Activated CD8-positive, alpha-beta memory T cell treated with anti-CD3 and anti-CD28 coated beads for 48 hours (primary cell): ENCODE measurements at regions not wholly inside any gene's neighbourhood (a gene's known extent, or its start where the extent isn't known, plus 50 kb on each side); places are given as distances from the start of the nearest gene placed in this dataset.

ENCODE experiments used
- DNase-seq, 3 experiments: peaks; one replicate each; pipeline ENCODE4 v3.0.0-alpha.2; 2020; ENCODE audit warnings: low read depth in 2 of 3, low spot score in 2 of 3

DNA sequence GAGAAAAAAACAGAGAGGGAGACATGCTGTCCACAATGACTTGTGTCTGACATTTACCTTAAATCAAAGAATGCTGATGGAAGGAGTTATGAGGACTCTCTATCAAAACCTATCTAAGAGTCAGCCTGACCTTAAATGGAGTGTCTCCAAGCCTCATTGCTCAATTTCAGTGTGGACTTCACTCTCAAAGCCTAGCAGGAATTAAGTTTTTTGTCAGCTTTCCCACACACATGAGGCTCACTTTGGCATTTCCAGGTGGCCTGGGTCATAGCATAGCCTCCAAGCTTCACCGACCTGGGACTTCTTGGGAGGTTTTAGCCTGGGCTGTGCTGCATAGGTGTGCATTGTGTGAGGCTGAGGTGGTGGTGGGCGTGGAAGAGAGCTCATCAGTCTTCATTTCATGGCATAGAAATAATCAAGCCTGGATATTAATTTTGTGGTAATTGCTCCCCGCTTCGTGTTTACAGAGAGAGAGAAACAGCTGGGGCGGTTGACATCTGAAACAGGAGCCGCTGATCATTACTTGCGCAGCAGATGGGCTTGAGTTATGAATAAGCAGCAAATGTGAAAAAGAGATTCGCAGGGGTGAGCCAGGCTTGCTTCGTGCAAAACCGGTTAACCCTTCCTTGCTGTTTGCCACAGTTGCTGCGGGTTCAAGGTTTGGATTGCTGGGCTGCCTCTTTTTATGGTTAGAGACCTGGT, 647.8 kb downstream of the INHBA start:
- no peak for DNase-seq

DNA sequence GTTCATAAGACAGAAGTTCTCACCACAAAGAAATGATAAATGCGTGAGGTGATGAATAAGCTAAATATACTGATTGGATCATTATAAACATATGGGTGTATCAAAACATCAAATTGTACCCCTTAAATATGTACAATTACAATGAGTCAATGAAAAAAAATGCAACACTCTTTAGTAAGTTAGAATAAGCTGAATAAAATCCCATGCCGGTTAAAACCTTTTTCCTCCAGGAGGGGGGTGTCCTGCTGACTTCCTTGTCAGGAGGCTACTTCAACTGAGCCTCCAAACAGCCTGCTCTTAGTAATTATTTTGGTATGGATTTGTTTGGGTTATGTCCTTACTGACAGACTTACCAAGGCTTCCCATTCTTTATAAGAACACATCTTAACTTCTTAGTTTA, 649.1 kb downstream of the INHBA start:
- no peak for DNase-seq

DNA sequence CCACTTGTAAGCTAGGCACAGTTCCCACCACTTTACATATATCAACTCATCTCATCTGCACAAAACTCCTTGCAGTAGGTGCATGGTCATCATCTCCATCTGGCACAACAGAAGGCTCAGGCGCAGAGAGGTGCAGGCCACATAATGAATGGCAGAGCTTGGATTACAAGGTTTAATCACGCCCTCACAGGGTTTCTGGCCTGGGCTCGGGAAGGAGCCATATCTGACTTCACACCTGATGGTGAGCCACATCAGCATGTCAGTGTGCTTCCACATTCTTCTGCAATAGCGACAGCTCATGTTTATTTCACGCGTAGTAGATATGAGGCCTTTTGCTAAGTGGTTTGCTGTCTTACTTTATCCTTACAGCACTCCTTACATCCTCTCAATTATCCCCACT, 650.2 kb downstream of the INHBA start:
- DNase-seq: no peak

DNA sequence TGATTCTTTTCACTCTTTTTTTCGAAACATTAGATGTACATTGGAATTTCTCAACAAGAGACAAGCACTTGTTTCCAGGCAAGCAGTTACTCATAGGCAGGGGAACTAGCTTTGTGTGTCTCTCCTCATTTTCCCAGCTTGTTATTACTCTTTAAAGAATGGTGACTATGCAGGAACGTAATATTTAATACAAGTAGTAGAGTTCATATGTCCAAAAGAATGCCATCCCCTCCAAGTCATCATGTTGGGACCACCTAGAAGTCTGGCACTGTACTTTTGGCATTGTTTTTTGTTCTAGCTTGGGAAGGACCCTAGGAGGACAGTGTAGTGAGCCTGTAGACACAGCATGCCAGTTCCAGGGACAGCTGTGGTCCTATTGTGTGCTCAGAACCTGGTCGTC, 650.7 kb downstream of the INHBA start:
- DNase-seq: no peak

DNA sequence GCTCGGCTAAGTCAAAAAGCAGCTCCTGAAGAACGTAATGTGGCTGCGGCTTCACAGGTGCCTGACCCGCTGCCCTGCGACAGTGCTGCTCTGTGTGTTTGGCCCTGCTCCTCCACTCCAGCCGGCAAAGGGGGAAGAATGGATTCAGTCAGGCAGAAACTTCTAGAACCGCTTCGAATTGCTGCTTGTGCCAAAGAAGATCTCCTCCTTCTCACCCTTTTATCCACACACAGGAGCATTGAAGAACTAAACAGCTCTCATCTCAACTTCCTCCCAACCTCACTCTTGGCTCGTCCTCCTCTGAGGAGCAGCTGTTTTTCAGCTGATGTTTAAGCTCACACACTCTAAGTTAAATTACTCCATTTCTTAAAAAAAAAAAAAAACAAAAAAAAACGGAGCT, 651.4 kb downstream of the INHBA start:
- no peak for DNase-seq

DNA sequence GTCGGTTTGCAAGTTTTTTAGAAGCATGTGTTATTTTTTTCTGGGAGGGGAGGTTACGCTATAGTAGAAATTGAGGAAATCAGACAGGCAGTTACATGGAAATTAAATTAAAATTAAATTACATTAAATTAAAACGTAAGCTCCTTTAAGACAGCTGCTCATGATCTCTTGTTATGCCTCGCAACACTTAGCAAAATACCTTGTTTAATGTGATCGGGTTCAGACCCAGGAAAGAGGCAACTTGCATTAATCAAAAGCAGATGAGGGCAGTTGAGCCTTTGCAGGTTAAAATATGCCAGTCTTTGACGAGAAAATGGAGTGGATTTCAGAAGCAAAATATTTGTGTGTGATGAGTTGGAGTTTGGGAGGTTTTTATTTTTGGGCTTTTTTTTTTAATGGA, 651.8 kb downstream of the INHBA start:
- DNase-seq: no peak

DNA sequence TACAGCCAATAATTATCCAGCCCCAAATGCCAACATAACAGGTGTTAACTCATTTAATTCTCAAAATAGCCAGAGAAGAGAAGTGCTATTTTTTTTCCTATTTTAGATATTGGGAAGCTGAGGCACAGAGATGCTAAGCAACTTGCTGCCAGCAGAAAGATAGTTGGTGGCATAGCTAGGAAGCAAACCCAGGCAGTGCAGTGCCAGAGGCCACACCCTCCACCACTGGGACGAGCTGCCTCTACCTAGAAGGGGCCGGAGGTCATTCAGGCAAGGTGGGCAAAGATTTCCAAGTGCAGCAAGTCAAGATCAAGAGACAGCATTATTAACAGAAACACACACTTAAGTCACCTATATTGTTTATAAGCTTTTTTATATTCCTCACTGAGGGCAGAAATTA, 654.1 kb downstream of the INHBA start:
- DNase-seq: no peak

DNA sequence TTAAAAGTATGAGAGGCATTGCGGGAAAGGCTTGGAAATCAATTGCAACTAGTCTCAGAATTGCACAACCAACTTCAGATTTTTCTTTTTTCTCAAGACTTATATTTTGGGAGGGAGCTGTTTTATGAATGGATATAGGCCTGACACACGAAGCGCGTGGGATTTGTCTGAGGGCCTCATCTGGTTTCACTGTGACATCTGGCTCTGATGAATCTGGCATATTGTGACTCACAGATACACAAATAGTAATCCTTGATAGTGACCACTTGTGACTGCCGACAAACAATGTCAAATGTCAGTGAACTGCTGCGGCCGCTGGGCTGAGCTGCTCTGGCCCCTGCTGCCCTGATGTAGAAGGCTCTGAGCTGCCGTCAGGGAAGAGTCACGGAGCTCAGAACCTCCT, 655.1 kb downstream of the INHBA start:
- DNase-seq: no peak

DNA sequence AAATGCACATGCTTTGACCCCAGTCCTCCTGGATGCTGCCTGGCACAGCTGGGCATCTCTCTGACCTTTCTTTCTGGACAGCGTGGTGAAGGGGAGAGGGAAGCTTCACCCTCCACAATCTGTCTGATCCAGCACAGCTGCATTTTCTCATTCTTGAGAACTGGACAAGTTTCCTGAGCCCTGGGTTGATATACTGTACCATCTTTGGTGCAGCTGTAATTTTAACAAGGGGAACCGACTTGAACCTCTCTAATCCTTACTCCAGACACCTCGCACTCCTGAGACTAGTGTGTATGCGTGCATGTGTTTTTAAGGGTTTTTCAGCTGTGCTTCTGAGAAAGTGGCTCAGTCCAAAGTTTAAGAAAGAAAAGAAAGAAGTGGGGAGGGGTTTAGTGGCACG, 655.7 kb downstream of the INHBA start:
- DNase-seq: no peak

DNA sequence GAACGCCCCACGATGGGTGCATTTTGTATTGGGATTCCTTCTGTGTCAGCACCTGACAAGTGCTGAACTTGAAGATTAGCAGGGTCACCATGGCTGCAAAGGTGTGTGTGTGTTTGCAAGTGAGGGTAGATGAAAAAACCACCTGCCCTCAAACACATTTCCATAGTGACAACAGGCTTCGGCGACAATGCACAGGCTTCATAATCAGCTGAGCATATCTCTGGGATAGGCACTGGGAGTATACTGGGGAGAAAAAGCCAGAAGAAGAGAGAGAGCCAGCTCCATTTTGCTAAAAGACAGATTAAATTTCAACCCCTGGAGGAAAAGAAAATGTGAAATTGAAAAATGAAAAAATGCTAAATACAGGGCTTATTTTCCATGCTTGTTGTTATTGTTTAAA, 656.1 kb downstream of the INHBA start:
- DNase-seq: no peak

DNA sequence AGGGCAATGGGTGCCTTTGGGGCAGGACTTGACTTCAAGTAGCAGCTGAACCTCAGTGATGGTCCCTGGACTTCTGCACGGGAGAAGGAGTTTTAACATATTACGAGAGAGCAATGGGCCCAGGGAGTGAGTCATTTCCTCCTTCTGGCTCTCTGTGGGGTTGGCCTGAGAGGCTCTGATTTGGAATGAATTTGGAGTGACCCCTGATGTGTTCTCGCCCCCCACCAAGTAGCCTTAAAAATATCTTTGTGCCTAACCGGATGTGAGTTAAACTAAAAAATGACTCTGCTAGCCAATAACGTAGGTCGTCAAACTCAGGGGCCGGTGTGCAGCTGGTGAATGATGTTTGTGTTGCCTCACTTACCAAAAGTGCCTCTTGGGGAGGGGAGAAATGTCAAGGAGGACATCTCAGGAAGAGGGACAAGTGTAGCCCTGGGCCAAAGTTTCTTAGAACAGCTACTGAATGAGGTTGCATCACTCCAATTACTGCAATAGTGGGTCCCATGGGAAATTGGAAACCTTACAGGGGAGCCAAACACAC, 656.6 kb downstream of the INHBA start:
- DNase-seq: no peak

DNA sequence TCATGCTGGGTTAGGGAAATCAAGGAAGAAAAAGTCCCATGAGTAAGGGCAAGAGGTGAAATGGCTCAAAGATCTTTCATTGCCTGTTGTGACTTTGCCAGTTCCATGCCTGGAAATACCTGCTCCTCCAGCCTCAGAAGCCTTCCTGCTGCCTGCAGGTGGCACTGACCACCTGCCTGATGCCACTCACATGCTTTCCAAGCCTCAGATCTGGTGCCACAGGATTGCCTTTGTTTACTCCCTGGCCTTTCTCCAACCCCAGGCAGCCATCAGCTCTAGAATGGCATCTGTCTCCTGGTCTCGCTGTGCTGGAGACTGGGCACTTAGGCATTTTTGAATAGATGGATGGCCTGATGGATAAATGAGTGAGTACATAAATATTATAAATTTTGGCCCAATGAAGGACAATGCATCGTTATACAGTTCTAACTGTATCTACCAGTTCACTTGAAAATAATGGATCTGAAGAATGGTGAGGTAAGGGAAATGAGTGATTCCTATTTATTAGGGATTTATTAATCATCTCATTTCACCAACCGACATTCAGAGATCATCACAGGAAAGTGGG, 657.2 kb downstream of the INHBA start:
- DNase-seq: no peak

DNA sequence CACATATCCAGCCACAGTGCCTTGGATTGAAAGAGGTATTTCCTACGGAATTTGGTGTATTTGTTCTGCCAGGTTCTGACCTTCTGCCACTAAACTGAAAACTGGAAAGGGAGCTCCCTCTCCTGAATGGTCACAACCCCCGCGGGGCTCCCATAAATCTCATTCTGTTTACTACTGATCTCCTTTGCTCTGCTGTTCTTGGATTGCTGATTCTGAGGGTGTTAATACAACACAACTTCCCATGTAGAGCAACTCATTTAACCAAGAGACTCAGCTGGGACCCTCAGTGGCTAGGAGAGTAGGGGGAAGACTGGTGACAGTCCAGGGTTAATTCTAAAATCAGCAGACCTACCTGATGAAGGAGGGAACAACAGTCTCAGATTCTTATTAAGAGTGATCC, 662.9 kb downstream of the INHBA start:
- no peak for DNase-seq

DNA sequence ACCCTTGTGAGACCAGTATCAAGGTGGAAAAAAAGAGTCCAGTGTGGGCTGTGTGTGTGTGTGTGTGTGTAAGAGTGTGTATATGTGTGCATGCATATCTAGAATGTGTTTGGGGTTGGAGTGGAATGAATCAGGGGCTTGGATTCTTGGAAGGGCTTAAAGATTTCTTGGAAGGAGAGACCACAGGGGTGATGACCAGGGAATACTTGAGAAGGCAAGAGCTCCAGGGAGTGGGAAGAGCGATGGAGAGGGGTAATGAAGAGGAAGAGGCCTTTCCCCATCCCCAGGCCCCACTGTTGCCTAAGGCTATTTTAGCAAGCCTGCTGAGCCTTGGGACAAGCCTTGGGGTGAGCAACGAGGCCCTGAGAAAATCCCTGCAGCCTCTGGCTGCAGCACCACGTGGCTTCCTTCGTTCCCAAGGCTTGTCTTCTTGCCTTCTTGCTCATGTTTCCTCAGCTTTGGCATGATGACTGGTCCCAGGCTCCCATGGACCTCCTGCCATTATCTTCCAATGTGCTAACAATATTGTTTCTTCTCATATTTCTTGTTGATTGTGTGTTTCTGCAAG, 663.4 kb downstream of the INHBA start:
- no peak for DNase-seq

DNA sequence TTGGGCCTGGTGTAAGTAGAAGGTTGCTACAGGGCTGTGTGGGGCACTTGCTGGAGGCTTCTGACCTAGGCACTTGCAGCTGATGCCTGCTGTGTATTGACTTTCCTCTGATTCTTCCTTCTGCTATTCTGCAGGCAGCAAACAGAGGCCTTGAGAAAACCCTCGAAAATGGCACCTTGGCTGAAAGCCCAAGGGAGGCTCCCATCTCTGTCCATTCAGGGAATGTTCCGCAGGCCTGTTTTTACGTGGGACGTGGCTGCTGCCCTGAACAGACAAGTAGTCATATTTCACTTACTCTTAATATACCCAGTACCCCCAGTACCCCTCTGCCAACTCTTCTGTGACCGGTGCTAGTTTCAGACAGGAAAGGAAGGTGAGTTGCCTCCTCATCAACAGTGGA, 664.7 kb downstream of the INHBA start:
- no peak for DNase-seq

DNA sequence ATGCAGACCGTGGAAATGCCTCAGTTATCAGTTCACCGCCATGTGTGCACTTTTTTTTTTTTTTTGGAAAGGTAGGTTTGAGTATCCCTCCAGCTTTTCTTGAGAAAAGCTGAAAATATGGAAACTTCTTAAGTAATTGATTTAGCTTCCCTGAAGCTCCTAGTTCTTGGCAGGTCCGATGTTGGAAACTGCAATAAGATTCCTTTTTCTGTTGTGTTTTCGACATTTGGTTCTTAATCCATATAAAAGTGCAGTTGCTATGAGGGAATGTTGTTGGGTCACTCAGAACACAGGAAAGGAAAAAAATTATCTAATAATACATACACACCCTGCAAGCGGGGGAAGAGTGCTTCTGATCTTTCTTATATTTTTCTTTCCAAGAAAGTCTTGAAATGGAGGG, 665.2 kb downstream of the INHBA start:
- no peak for DNase-seq

DNA sequence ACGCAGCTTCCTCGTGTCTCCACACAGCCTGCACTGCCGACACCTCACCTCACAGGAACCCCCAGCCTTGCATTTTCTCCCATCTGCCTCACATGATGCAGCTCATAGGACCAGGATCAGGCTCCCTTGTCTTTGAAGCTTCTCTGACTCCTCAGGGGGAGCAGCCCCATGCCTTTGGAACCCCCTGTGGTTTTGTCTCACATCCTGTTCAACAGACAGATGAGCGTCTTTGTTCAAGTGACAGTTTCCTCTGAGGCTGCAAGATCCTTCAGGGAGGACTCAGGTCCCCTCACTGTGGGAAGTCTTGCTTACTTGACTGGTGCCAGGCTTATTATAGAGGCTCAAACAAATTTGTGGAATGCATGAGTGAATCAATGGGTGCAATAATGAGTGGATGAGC, 667.1 kb downstream of the INHBA start:
- no peak for DNase-seq

DNA sequence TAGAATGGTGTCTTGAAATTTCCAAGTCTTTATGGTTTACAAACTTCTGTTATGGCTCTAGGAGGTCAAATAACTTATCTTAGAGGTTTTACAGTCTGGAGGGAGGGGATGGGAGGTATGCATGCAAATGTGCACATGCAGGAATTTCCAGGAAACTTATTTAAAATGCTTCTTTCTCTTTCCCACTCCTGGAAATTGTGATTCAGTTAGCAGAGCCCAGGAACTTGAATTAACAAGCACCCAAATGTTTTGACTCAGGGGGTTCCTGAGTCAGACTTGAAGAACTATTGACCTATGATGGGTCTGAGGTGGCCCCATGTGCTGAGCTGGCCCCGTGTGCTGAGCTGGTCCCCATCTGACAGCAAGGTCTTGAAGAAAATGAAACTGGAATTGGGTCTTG, 669.4 kb downstream of the INHBA start:
- DNase-seq: no peak

DNA sequence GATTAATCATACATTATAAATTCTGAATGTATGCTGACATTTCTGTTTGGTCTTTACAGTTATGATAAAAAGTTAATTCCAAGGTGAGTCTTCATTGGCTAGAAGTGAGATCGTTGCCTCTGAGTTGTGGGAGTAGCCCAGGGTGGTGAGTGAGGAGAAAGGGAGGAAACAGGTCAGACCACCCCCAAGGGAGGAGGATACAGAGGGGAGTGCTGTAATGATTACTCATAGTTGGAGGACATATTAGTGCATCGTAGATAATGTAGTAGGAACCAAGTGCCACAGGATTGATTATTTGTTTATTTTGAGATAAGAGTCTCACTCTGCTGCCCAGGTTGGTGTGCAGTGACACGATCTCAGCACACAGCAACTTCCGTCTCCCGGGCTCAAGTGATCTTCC, 672.2 kb downstream of the INHBA start:
- DNase-seq: no peak

DNA sequence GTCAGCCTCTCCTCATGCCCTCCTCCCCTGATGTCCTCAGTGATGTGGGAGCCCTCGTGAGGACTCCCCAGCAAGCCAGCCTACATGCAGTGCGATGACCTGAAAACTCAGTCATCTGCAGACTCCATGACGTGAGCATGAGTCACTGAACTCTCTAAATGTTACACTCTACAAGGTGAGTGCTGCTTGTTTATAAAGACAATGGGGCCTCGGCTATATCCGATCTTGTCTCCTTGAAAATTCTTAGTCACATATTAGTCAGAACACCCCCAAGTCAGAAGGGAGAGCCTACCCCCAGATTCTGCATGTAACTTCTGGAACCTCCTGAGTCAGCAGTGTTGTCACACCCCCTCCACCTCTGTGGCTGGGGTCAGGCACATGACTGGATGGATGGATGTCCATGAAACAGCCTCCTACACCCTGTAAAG, 673.8 kb downstream of the INHBA start:
- no peak for DNase-seq

DNA sequence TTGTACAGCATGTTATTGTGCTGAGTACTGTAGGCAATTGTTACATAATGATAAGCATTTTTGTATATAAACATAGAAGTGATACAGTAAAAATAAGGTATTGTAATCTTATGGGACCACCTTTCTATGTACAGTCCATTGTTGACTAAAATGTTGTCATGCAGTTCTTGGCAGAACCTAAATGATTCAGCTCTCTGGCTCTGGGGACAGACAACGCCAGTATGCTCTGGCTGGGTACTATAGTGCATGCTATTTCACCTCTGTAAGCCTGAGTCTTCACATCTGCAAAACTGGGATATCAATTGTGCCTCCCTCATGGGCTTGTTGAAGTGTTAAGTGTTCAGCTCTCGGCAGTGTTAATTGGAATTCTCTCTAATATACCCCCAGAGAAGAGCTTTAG, 674.3 kb downstream of the INHBA start:
- no peak for DNase-seq

DNA sequence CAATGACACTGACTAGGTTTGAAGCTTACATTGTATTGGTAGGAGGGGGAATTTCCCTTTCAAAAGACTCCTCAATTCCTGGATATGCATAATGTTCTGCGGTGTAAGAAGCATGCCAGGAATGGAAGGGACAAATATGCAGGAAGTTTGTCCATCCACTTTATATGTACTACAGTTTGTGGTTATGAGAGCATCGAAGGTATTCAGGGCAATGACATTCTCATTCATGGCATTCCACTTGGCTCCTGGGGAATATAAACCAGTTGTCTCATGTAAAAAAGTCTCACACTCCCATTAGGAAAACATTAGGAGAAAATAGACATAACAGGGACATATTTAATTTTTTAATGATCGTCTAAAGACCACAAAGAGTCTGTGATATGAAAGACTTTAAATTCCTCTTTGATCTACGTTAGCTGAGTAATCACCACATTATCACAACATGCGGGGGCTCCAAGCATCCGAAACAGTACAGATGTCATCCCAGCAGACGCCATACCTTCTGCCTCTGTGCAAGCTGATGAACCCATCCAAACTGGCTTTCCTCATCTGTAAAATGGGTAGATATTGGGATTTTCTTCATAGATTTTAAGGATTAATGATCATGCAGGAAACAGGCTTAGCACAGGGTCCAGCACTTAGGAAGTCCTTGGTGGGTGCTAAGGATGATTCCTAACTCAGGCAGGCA, 675.3 kb downstream of the INHBA start:
- DNase-seq: no peak
